ENCODE measurements at regions not wholly inside any gene's neighbourhood (a gene's known extent, or its start where the extent isn't known, plus 50 kb on each side); places are given as distances from the start of the nearest gene placed in this dataset.

DNA sequence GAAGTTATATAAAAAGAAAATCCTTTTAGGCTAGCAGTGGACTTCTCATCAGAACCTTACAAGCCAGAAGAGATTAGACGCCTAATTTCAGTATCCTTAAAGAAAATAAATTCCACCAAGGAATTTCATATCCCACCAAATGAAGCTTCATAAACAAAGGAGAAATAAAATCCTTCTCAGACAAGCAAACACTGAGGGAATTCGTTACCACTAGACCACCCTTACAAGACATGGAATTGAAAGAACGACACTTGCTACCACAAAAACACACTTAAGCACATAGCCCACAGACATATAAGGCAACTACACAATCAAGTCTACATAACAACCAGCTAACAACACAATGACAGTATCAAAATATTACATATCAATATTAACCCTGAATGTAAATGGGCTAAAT, 299.2 kb downstream of the TOX3 start:
- H3K27me3 ChIP-seq (ENCODE audit: low read depth, low read length), result no peaks in the 10 kb centered on the region
- no peak overlapping the region for H2AFZ ChIP-seq (ENCODE audit: low read depth, low read length)
- H3K27ac ChIP-seq (ENCODE audit: low read length), result no peak overlapping the region
- no peak overlapping the region for H3K9ac ChIP-seq (ENCODE audit: low read length)
- TF ChIP-seq EZH2phosphoT487 (IDR thresholded peaks at IDR 0.05; ENCODE audit: low read depth) (no peak), CTCF (IDR thresholded peaks at IDR 0.05; ENCODE audit: low read depth, low read length) (no peak)
- no peaks in the 10 kb centered on the region for H3K4me1 ChIP-seq (ENCODE audit: low read length)
- H3K4me2 ChIP-seq (ENCODE audit: low read length), result no peak overlapping the region
- H3K36me3 ChIP-seq (replicated peaks; ENCODE audit: low read depth, low read length), result no peaks in the 10 kb centered on the region
- no peaks in the 10 kb centered on the region for H4K20me1 ChIP-seq (ENCODE audit: insufficient read depth, low read length)
- H3K79me2 ChIP-seq (ENCODE audit: low read length), result no peaks in the 10 kb centered on the region
- no peak overlapping the region for H3K4me3 ChIP-seq (ENCODE audit: low read length)
- no peaks in the 10 kb centered on the region for H3K9me3 ChIP-seq (ENCODE audit: insufficient read depth, low read length)

GRCh38 chr16:52238710-52239109, 308.2 kb downstream of the TOX3 start:
- Histone ChIP-seq H3K79me2 (ENCODE audit: low read length) (no peaks in the 10 kb centered on the region), H4K20me1 (ENCODE audit: insufficient read depth, low read length) (no peaks in the 10 kb centered on the region), H3K27me3 (ENCODE audit: low read depth, low read length) (no peaks in the 10 kb centered on the region), H3K9ac (ENCODE audit: low read length) (no peak overlapping the region), H3K27ac (ENCODE audit: low read length) (no peak overlapping the region), H2AFZ (ENCODE audit: low read depth, low read length) (no peak overlapping the region), H3K4me1 (ENCODE audit: low read length) (no peaks in the 10 kb centered on the region), H3K36me3 (replicated peaks; ENCODE audit: low read depth, low read length) (no peaks in the 10 kb centered on the region), H3K4me3 (ENCODE audit: low read length) (no peak overlapping the region), H3K9me3 (ENCODE audit: insufficient read depth, low read length) (no peaks in the 10 kb centered on the region), H3K4me2 (ENCODE audit: low read length) (no peak overlapping the region)
- TF ChIP-seq EZH2phosphoT487 (IDR thresholded peaks at IDR 0.05; ENCODE audit: low read depth) (no peak), CTCF (IDR thresholded peaks at IDR 0.05; ENCODE audit: low read depth, low read length) (no peak)

DNA sequence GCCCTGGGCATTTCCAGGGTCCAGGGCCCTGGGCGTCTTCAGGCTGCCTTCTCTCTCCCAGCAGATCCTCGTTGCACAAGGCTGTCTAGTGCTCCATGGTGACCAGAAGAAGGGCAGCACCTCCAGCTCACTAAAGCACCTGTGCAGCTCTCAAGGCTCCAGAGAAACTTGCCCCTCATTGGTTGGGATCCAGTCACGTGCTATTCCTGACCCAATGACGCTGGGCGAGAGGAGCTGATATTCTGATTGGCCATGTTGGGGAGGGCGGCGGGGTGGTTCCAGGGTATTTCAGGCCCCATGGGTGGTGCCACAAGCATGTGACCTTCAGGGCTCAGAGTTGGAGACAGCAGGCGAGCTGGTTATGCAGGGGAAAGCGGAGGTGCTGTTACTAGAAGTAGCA, 309.1 kb downstream of the TOX3 start:
- Histone ChIP-seq H3K36me3 (replicated peaks; ENCODE audit: low read depth, low read length) (no peaks in the 10 kb centered on the region), H2AFZ (ENCODE audit: low read depth, low read length) (no peak overlapping the region), H3K79me2 (ENCODE audit: low read length) (no peaks in the 10 kb centered on the region), H3K27me3 (ENCODE audit: low read depth, low read length) (no peaks in the 10 kb centered on the region), H3K9ac (ENCODE audit: low read length) (no peak overlapping the region), H3K9me3 (ENCODE audit: insufficient read depth, low read length) (no peaks in the 10 kb centered on the region), H4K20me1 (ENCODE audit: insufficient read depth, low read length) (no peaks in the 10 kb centered on the region), H3K4me2 (ENCODE audit: low read length) (no peak overlapping the region), H3K27ac (ENCODE audit: low read length) (no peak overlapping the region), H3K4me1 (ENCODE audit: low read length) (no peaks in the 10 kb centered on the region), H3K4me3 (ENCODE audit: low read length) (no peak overlapping the region)
- TF ChIP-seq EZH2phosphoT487 (IDR thresholded peaks at IDR 0.05; ENCODE audit: low read depth), result no peak
- TF ChIP-seq CTCF (IDR thresholded peaks at IDR 0.05; ENCODE audit: low read depth, low read length), result no peak

DNA sequence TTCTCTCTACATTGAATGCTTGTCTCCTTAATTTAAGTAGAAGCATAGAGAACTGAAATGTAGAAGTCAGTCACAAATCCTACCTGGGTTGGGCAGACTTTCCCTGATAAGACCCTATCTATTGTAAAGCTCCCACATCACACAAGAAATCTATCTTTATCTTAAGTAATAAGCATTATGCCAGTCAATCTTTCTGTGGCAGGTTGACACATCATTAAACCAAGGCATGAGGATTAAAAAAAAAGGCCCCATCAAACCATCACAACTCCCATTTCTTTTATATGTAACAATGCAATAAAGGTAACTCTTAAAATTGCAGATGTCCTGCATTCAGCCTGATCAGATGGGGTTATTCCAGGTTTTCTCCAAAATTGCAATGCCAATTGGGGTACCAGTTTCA, 311.8 kb downstream of the TOX3 start:
- Histone ChIP-seq H3K4me2 (ENCODE audit: low read length) (no peak overlapping the region), H3K27me3 (ENCODE audit: low read depth, low read length) (no peaks in the 10 kb centered on the region), H3K9ac (ENCODE audit: low read length) (no peak overlapping the region), H3K4me3 (ENCODE audit: low read length) (no peak overlapping the region), H2AFZ (ENCODE audit: low read depth, low read length) (no peak overlapping the region), H3K27ac (ENCODE audit: low read length) (no peak overlapping the region), H3K36me3 (replicated peaks; ENCODE audit: low read depth, low read length) (no peaks in the 10 kb centered on the region), H3K79me2 (ENCODE audit: low read length) (no peaks in the 10 kb centered on the region), H4K20me1 (ENCODE audit: insufficient read depth, low read length) (no peaks in the 10 kb centered on the region), H3K4me1 (ENCODE audit: low read length) (no peaks in the 10 kb centered on the region), H3K9me3 (ENCODE audit: insufficient read depth, low read length) (no peaks in the 10 kb centered on the region)
- TF ChIP-seq CTCF (IDR thresholded peaks at IDR 0.05; ENCODE audit: low read depth, low read length) (no peak), EZH2phosphoT487 (IDR thresholded peaks at IDR 0.05; ENCODE audit: low read depth) (no peak)
